PC-3 (cell line): ENCODE measurements at regions not wholly inside any gene's neighbourhood (a gene's known extent, or its start where the extent isn't known, plus 50 kb on each side); places are given as distances from the start of the nearest gene placed in this dataset.

Source experiments
- EZH2 ChIP-seq: fragments of 300-600 bp; sonication (generic); IDR thresholded peaks from one replicate; pipeline ENCODE4 v1.6.1; 2017; ENCODE audit warnings: antibody characterized with exemption, mild to moderate bottlenecking, low read length; ENCODE audit not compliant: unreplicated experiment
- TF ChIP-seq, protein P1 (sequence below): fragments of 300-600 bp; sonication (generic); conservative IDR thresholded peaks from 2 replicates; pipeline ENCODE4 v1.5.1; 2017; ENCODE audit warnings: antibody characterized with exemption, low read depth, mild to moderate bottlenecking, low read length

DNA sequence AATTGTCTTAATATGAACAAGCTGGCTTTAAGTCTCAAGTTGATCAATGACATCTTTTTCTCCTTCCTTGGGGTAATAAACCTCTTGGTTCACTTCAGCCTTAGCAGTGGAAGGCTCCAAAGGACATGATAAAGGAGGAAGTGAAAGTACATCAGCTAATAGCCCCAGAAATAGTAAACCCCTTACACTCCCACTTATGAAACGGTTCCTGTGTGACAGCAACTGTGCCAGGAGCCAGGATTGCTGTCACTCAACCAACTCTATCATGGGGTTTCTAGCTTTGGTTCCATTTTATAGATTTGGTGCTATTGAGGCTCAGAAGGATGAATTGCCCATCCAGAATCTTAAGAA, 216.7 kb downstream of the ABHD5 start:
- no peak for TF ChIP-seq EZH2
- TF ChIP-seq, protein P1, sequence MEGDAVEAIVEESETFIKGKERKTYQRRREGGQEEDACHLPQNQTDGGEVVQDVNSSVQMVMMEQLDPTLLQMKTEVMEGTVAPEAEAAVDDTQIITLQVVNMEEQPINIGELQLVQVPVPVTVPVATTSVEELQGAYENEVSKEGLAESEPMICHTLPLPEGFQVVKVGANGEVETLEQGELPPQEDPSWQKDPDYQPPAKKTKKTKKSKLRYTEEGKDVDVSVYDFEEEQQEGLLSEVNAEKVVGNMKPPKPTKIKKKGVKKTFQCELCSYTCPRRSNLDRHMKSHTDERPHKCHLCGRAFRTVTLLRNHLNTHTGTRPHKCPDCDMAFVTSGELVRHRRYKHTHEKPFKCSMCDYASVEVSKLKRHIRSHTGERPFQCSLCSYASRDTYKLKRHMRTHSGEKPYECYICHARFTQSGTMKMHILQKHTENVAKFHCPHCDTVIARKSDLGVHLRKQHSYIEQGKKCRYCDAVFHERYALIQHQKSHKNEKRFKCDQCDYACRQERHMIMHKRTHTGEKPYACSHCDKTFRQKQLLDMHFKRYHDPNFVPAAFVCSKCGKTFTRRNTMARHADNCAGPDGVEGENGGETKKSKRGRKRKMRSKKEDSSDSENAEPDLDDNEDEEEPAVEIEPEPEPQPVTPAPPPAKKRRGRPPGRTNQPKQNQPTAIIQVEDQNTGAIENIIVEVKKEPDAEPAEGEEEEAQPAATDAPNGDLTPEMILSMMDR = no peak
